GM13976 (cell line): ENCODE measurements at regions not wholly inside any gene's neighbourhood (a gene's known extent, or its start where the extent isn't known, plus 50 kb on each side); places are given as distances from the start of the nearest gene placed in this dataset.

Source experiments
- DNase-seq: peaks from one replicate; pipeline ENCODE4 v3.0.0; 2012; ENCODE audit warnings: low spot score
- in situ Hi-C: fragments of 300-500 bp; cut with MboI; formaldehyde crosslinking; loops from one replicate; pipeline ENCODE4 v1.12.0; 2022; ENCODE audit warnings: low sequenced_read_pairs, mixed read lengths, inconsistent platforms; ENCODE audit not compliant: unreplicated experiment
- TF ChIP-seq, protein P1 (sequence below): IDR thresholded peaks from 2 replicates; pipeline ENCODE4 v1.5.1; 2012; ENCODE audit warnings: borderline replicate concordance, mild to moderate bottlenecking; ENCODE audit not compliant: insufficient read depth; ENCODE audit errors: extremely low read depth, missing control alignments, control extremely low read depth

GRCh38 chr15:38646716-38647115 is 82.1 kb upstream of the RASGRP1 start:
- no peak for DNase-seq
- in situ Hi-C loops = no loop called here
- TF ChIP-seq, protein P1, sequence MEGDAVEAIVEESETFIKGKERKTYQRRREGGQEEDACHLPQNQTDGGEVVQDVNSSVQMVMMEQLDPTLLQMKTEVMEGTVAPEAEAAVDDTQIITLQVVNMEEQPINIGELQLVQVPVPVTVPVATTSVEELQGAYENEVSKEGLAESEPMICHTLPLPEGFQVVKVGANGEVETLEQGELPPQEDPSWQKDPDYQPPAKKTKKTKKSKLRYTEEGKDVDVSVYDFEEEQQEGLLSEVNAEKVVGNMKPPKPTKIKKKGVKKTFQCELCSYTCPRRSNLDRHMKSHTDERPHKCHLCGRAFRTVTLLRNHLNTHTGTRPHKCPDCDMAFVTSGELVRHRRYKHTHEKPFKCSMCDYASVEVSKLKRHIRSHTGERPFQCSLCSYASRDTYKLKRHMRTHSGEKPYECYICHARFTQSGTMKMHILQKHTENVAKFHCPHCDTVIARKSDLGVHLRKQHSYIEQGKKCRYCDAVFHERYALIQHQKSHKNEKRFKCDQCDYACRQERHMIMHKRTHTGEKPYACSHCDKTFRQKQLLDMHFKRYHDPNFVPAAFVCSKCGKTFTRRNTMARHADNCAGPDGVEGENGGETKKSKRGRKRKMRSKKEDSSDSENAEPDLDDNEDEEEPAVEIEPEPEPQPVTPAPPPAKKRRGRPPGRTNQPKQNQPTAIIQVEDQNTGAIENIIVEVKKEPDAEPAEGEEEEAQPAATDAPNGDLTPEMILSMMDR = no peak

DNA sequence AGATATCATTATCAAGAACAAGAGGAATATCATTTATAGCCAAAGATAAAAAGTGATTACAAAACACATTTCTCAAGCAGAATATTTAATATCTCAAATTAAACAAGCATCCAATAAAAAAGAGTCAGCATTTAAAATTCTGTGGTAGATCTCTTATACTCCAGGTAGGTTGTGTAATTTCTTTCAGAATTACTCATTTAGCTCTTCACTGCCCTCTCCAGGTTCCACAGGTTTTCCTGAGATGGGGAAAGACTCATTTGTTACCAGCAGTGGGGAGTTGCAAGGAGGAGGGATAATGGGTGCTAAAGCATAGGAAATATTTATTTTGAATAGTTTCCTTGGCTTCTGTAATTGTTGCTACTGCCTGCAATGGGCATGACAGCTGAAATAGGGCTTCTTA is 83.1 kb upstream of the RASGRP1 start:
- DNase-seq = no peak
- TF ChIP-seq, protein P1 = no peak
- in situ Hi-C loops = no loop called here

DNA sequence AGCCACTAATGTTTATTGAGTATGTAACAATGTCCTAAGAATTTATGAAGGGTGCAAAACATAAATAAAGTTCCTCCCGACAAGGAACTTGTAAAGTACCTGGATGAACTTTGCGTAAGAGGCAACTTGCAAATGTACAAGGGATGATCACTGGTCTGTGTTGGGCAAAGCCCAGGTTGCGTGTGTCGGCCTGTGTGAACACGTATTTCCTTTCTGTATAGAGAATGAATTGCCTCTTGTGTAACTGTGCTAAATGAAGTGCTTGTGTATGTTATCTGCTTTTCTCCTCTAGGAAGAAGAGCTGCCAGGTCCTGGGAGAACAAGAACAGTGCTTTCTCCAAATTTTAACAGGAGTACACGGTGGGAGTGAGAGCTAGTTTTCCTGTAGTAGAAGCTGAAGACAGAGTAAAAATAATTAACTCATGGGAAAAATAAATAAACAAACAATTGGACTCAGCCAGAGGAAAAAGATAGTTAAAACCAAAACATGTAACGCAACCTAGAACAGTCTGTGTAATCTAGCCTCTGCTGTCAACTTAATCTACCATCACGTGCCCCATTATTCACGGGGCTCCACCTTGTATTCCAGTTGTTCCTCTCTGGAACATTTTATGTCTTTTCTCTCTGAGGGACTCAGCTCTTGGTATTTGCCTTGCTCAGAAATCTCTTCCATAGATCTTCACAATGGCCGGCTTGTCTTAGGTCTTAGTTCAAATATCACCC is 83.7 kb upstream of the RASGRP1 start:
- DNase-seq = no peak
- in situ Hi-C loops = no loop called here
- TF ChIP-seq, protein P1 = no peak

DNA sequence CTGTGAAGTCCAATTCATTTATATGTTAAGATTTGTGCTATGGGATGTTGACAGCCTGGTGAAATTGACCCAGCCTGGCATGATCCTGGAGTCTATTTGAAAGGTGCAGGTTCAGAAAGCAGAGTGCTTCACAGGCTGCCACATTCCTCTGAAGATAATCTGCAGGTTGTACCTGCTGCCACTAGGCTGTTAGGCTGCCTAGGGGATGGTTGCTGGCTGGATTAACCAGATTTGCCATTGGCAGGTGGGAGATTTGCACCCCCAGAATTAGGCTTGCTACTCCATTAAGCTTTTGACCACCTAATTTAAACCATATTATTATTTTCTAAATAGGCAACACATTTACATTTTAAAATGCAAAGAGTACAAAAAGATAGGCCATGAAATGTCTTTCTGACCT is 85.8 kb upstream of the RASGRP1 start:
- in situ Hi-C loops = no loop called here
- TF ChIP-seq, protein P1 = no peak
- no peak for DNase-seq

DNA sequence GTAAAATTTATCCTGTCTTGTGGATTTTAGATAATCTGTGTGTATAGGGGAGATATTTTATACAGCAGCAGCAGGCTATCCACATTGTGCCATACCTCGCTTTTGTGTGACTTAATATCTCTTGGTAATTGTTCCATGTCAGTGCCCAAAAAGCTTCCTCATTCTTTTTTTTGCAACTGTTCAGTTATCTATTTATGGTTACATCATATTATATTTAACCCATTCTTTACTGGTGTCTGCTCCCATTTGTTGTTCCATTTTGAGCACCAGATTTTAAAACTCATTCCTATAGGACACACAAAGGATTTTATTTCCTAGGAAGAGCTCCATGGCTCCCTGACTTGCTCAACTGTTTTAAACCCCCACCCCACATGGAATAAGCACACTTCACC is 86.3 kb upstream of the RASGRP1 start:
- in situ Hi-C loops = no loop called here
- TF ChIP-seq, protein P1 = no peak
- DNase-seq = no peak

DNA sequence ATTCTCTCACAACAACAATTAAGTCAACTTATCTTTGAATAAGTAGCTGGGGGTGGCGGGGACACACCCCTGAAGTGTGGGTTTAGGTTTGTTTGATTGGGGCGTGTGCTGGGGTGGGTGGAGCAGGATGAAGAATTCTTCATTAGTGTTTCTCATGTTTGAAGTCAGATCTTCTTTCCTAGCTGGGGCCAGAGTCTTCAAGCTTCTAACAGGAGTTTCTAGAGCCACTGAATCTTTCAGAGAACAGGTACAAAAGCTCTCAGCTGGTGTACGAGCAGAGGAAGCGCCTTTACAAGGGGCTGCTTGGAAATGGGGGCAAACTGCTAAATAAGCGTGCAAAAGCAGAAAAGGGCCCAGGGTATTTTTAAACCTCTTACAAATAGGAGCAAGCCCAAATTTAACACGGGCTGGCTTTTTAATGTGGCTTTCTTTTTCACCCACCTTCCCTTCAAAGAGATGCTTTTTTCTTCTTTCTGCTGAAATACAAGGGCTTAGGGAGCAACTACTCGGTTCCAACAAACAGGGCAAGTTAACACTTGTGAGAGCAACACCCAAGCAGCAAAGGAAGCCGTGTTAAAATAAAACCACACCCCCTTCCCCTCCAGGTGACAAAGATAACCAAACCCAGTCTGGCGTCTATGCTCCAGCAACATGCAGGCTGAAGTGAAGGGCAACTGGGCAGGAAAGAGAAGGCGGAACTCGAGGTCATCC is 86.9 kb upstream of the RASGRP1 start:
- no peak for DNase-seq
- in situ Hi-C loops = no loop called here
- TF ChIP-seq, protein P1 = no peak
